ENCODE measurements at regions not wholly inside any gene's neighbourhood (a gene's known extent, or its start where the extent isn't known, plus 50 kb on each side); places are given as distances from the start of the nearest gene placed in this dataset.
"Not testable (repeated sequence)": the region's sequence is repeated elsewhere in the genome, so short reads cannot be mapped to it uniquely, and the experiment has no call there.

DNA sequence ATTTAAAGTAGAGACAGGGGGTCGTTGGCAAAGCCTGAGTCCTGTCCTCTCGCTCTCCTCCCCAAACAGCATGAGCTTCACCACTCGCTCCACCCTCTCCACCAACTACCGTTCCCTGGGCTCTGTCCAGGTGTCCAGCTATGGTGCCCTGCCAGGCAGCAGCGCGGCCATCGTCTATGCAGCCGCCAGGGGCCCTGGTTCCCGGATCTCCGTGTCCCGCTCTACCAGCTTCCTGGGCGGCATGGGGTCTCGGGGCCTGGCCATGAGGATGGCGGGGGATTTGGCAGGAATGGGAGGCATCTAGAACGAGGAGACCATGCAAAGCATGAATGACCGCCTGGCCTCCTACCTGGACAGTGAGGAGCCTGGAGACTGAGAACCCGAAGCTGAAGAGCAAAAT is 1117.2 kb upstream of the MIR17HG start:
- DNase-seq = no peak

DNA sequence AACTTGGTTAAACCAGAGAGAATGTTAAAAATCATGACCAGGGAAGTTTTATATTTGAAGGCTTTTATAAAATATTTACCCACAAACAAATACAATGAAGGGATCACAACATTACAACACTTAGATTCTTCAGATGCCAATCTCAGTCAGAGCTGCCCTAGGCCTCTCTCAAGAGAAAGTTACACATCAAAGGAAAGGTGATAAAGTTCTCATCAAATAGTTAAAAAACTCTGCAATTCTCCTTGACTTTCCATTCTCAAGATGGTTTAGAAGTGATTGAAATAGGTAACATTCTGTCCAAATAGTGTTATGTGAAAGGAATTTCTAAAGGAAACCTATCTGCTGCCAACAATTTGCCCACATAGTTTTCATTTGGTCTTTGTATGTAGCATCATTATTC is 1115.2 kb upstream of the MIR17HG start:
- DNase-seq = no peak

DNA sequence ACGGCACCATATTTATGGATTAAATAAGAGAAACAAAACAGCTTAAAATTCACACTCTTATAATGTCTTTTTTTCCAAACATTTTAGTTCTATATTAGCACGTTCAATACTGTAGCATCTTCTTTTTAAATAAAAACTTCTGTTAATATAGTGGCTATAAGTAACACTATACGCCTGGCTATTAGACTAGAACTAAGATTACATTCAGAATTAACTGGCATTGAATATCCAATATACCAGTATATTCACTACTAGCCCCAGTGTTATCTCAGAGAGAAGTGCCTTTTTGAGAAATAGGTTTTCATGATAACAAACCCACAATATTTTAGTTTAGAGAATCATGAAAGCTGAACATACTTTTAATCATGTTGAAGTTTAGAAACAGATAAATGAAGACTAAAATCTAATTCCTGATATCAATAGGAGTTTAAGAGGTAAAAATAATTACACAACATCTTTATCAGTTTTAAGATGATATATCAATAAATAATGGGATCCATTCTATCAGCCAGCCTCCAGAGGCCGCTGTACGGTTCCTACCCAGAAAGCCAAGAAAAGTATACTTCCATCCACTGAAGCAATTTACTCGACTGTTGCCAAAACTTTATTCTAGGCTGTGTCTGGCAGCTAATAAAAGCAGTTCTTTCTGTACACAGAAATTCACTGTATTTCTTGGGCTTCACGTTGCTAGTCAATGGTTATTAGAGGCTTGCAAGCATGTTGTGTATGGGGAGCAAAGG is 1113.4 kb upstream of the MIR17HG start:
- no peak for DNase-seq

DNA sequence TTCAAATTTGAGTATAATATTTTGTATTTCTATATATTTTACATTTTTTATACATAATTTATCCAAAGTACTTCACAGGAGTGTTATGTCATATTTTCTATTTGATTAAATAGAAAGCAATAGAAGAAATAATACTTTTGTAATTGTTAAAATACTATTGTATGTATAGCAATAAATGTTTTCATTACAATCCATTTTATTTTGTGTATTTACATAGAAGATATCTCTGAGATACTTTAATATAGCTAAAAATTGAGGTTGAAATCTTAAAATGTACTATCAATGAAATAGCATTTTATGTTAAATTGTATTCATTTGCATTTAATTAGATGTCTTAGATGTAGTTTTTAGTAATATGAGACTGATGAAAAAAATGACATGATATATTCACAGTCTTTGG is 1109.6 kb upstream of the MIR17HG start:
- DNase-seq = no peak

DNA sequence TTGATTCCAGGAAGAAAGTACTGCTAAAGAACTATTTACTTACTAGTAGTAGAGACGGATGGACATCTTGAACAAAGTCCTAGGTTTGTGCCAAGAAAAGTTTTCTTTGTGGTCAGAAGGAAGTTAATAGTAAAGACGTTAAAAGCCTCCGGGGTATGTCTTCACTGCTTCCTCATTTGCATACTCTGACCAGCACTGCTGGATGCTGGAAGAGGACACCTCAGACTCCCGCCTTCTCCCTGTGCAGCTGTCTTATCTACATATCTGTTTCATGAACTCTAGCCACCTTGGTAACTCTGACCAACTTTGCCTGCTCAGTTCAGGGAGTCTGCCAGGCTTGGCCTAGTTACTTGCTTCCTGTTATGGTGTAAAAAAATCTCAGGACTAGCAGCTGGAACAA is 1109.1 kb upstream of the MIR17HG start:
- DNase-seq = no peak

GRCh38 chr13:90239130-90239529 is 1108.4 kb upstream of the MIR17HG start:
- no peak for DNase-seq

DNA sequence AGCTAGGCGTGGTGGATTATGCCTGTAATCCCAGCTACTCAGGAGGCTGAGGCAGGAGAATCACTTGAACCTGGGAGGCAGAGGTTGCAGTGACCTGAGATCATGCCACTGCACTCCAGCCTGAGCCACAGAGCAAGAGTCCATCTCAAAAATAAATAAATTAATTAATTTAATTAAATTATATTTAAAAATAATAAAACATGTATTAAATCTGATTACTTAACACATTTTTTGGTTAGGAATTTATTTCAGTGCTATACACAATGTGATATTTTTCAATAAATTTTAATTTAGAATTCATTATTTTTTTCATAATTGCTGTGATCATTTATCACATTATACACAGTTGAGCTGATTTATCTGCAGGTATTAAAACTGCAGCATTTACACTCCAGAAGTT is 1101.5 kb upstream of the MIR17HG start:
- DNase-seq = no peak

GRCh38 chr13:90246687-90247345 is 1100.7 kb upstream of the MIR17HG start:
- no peak for DNase-seq

DNA sequence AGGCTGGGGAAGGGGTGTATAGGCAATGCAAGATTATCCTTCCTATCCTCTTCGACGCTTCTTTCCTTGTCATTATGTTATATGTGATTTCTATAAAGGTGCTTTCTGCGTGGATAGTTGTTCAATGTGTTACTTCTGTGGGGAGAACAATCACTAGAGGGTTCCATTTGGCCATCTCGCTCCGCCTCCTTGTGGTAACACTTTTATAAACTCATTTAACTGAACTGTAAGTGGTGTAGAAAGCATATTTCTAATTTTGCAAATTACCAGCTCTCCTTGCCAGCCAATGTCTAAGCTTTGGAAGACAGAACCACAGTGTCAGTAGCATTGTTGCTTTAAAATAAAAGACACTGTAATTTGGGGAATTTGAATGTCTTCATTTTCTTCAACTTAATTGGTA is 1093.7 kb upstream of the MIR17HG start:
- no peak for DNase-seq

DNA sequence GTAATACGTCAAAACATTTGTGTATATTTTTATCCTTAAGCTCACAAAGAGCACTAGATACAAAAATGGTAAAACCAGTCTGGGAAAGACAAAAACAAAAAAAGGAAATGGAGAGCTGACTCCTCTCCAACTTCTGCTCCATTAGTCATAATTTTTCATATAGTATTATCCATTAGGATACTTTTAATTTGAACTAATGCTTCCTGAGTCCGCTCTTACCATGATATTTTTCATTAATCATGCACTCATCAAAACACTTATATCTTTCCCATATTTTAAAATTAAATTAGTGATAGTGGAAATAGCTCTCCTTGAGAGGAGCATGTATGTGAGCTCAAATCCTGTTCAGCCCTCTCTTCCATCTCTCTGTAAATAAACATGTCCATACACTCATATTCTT is 1093.0 kb upstream of the MIR17HG start:
- no peak for DNase-seq

- DNase-seq = no peak
Measured at GRCh38 chr13:90256746-90257145, 1090.7 kb upstream of the MIR17HG start.

GRCh38 chr13:90258129-90258528 is 1089.4 kb upstream of the MIR17HG start:
- no peak for DNase-seq

DNA sequence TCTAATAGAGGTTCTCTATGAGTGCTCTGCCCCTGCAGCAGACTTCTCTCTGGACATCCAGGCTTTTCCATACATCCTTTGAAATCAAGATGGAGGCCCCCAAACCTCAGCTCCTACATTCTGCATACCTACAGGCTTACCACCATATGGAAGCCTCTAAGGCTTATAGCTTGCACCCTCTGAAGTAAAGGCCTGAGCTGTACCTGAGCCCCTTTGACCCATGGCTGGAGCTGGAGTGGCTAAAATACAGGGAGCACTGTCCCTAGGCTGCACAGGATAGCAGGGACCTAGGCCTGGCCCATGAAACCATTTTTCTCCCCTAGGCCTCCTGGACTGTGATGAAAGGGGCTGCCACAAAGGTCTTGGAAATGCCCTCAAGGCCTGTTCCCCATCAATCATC is 1086.1 kb upstream of the MIR17HG start:
- DNase-seq = no peak

GRCh38 chr13:90270226-90270625 is 1077.3 kb upstream of the MIR17HG start:
- DNase-seq = no peak

- DNase-seq = no peak
Measured at GRCh38 chr13:90272356-90272755, 1075.1 kb upstream of the MIR17HG start.

DNA sequence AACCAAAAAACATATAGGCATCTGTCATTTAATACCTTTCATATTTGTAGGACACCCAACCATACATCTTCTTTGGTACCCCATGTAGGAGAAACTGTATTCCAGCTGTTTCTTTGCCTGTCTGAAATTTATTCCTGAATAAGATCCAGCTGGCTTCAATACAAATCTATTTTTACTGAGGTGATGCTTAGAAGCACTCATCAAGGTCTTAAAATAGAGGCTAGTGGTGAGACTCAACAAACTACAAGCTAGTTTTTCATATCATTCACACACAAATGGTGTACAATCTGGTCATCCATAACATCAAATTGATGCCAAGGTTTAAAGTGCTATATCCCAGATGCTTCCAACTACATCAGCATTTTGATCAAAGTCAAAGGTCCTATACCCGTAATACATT is 1071.3 kb upstream of the MIR17HG start:
- no peak for DNase-seq

GRCh38 chr13:90278231-90278630 is 1069.3 kb upstream of the MIR17HG start:
- DNase-seq = not testable (repeated sequence)

DNA sequence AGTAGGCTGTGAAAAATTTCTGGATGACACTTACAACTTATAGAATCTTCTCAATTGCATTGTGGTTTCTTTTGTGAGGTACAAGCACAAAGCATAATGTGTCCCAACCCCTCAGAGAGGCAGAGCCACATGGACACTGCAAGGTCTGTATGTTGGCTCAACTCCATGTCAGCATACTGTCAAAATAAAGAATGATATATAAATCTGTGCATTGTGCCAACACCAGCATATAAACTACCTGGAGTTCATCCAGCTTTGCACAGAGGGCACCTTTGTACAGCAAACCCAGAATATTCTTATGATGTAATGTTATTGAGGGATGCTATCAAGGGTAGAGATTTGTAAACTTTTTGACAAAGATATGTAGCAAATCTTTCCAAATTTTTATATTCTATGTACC is 1065.8 kb upstream of the MIR17HG start:
- DNase-seq = no peak

- no peak for DNase-seq
Measured at GRCh38 chr13:90287521-90287920, 1060.0 kb upstream of the MIR17HG start.

DNA sequence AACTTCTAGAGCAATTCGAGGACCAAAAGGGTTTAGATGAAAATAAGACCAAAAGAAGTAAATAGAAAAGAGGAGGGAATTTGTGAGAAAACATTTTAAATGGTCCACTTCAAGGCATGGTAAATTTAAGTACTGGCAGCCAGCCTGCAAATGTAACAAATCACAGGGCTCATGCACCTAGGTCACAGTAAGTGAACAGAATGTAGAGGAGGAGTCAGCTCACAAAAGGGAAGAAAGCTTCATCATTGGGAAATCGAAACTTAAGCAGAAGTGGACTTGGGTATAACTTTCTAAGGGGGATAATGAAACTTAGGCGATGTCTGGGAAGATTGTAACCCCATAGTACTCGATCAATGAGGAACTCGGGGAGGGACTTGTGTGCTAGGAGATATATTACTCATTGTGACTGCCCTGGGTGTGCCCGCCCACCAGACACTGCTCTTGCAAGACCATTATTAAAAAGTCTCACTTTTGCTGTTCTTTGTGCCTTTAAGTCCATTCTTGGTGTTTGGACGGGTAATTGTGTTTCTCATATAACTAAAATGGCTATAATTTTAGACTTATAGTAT is 1053.6 kb upstream of the MIR17HG start:
- DNase-seq = no peak

- no peak for DNase-seq
Measured at GRCh38 chr13:90299238-90299637, 1048.2 kb upstream of the MIR17HG start.

- no peak for DNase-seq
Measured at GRCh38 chr13:90300015-90300414, 1047.5 kb upstream of the MIR17HG start.

DNA sequence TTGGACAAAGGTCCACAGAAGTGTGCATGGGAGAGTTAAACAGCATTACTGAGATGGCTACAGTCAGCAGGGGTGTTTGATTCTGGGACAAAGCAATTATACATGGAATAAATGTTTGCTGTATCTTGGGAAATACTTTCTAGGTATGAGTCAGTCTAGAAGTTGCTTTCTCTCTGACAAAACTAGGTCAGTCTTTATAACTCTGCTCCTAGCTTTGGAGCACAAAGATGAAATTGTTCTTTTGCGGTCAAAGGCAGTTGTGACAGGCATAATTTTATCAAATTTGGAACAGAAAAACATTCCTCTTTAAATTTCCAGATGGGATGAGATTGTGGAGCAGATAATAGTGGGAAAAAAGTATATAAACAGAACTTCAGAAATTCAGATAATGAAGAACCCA is 1045.4 kb upstream of the MIR17HG start:
- DNase-seq = no peak

GRCh38 chr13:90305796-90306195 is 1041.7 kb upstream of the MIR17HG start:
- DNase-seq = no peak

DNA sequence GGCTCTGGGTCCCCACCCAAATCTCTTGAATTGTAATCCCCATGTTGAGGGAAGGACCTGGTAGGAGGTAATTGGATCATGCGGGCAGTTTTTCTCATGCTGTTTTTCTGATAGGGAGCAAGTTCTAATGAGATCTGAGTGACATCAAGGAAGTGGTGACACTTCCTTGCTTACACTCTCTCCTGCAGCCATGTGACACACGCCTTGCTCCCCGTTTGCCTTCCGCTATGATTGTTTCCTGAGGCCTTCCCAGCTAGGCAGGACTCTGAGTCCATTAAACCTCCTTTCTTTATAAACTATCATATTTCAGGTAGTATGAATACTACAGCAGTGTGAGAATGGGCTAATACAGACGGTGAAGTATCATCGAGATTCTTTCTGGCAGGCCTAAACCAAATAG is 1040.4 kb upstream of the MIR17HG start:
- no peak for DNase-seq

Data from CD4-positive, alpha-beta T cell treated with Interleukin-21 for 1 hour (primary cell).